ENCODE measurements at regions not wholly inside any gene's neighbourhood (a gene's known extent, or its start where the extent isn't known, plus 50 kb on each side); places are given as distances from the start of the nearest gene placed in this dataset.

DNA sequence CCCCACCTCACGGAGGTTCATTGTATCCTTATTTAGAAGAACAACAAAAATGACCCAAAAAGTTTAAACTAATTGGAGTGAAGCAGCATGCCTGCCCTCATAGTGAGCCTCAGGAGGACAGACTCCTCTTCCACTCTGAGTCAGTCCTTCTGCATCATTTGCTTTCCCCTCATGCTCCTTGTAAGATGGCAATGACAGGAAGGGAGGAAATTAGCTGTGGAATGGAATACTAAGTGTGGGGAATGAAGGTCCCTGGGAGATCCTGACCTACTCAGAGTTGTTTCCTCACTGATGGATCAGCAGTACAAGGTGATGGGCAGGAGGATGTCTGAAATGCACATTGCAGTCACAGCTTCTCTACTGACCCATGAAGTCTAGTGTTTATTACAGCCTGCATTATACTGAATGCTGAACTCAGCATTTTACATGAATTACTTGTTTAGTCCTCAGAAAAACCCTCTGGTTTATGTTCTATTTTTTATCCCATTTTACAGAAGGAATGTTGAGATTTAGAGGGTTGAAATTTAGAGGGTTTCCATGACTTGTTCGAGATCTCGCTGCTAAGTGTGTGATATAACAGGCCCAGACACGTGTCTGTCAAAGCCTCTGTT, 212.0 kb upstream of the PCSK2 start:
- no peaks in the 10 kb centered on the region for H3K4me1 Mint-ChIP-seq (ENCODE audit: low read depth, unreplicated experiment)
- ChIA-PET POLR2A (no interaction called here), CTCF (no interaction called here)
- no peaks in the 10 kb centered on the region for H3K36me3 Mint-ChIP-seq (ENCODE audit: insufficient read depth, unreplicated experiment)
- H3K27ac Mint-ChIP-seq (ENCODE audit: unreplicated experiment), result no peak overlapping the region
- no peak for DNase-seq
- no TSS peak for BruUV-seq (replicated peaks)
- Histone ChIP-seq H3K36me3 (ENCODE audit: control insufficient read depth, insufficient read depth, low read length) (no peaks in the 10 kb centered on the region), H3K4me3 (ENCODE audit: low read depth, low read length) (no peak overlapping the region), H3K27me3 (replicated peaks; ENCODE audit: control insufficient read depth, insufficient read depth, low read length) (no peaks in the 10 kb centered on the region), H3K4me1 (no peaks in the 10 kb centered on the region; the same call in 1 of the 2 replicates), H3K9me3 (no peaks in the 10 kb centered on the region; the same call in 1 of the 2 replicates)
- no peak overlapping the region for H3K4me3 Mint-ChIP-seq (ENCODE audit: unreplicated experiment)
- TF ChIP-seq, protein P1, sequence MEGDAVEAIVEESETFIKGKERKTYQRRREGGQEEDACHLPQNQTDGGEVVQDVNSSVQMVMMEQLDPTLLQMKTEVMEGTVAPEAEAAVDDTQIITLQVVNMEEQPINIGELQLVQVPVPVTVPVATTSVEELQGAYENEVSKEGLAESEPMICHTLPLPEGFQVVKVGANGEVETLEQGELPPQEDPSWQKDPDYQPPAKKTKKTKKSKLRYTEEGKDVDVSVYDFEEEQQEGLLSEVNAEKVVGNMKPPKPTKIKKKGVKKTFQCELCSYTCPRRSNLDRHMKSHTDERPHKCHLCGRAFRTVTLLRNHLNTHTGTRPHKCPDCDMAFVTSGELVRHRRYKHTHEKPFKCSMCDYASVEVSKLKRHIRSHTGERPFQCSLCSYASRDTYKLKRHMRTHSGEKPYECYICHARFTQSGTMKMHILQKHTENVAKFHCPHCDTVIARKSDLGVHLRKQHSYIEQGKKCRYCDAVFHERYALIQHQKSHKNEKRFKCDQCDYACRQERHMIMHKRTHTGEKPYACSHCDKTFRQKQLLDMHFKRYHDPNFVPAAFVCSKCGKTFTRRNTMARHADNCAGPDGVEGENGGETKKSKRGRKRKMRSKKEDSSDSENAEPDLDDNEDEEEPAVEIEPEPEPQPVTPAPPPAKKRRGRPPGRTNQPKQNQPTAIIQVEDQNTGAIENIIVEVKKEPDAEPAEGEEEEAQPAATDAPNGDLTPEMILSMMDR (IDR thresholded peaks at IDR 0.05; ENCODE audit: insufficient read depth in 1 of 2, low read depth in 1 of 2, low read length in 1 of 2, severe bottlenecking in 1 of 2, unreplicated experiment in 1 of 2), result no peak
- H3K9me3 Mint-ChIP-seq (ENCODE audit: unreplicated experiment), result no peaks in the 10 kb centered on the region
- peaks cover 7% of the 10 kb centered on the region for H3K27me3 Mint-ChIP-seq (ENCODE audit: insufficient read depth, unreplicated experiment)
- intact Hi-C loops (cut with micrococcal nuclease; ENCODE audit: unreplicated experiment), result no loop called here

DNA sequence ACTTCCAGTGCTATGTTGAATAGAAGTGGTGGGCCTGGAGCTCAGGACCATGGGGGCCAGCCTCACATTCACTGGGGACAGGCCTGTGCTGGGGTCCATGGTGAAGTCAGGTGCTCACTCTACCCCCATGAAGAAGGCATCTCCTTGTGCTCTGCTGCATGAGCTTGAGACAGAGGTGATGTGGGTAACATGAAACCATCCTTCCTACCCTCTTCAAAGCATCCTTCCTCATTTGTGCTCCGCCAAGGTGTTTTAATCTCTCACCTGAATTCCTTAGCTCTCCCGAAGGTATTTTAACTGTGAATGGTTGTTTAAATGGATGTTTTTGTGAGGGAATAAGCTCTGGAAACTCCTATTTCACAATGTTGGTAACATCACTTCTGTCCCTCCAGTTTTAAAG, 209.6 kb upstream of the PCSK2 start:
- ChIA-PET POLR2A (no interaction called here), CTCF (no interaction called here)
- TF ChIP-seq, protein P1 (IDR thresholded peaks at IDR 0.05; ENCODE audit: insufficient read depth in 1 of 2, low read depth in 1 of 2, low read length in 1 of 2, severe bottlenecking in 1 of 2, unreplicated experiment in 1 of 2), result no peak
- Histone ChIP-seq H3K4me3 (ENCODE audit: low read depth, low read length) (no peak overlapping the region), H3K9me3 (no peaks in the 10 kb centered on the region; the same call in 1 of the 2 replicates), H3K27me3 (replicated peaks; ENCODE audit: control insufficient read depth, insufficient read depth, low read length) (no peaks in the 10 kb centered on the region), H3K4me1 (no peaks in the 10 kb centered on the region), H3K36me3 (ENCODE audit: control insufficient read depth, insufficient read depth, low read length) (no peaks in the 10 kb centered on the region)
- intact Hi-C loops (cut with micrococcal nuclease; ENCODE audit: unreplicated experiment), result no loop called here
- Mint-ChIP-seq H3K27ac (ENCODE audit: unreplicated experiment) (no peak overlapping the region), H3K4me1 (ENCODE audit: low read depth, unreplicated experiment) (no peaks in the 10 kb centered on the region), H3K27me3 (ENCODE audit: insufficient read depth, unreplicated experiment) (peaks cover 13% of the 10 kb centered on the region), H3K9me3 (ENCODE audit: unreplicated experiment) (no peaks in the 10 kb centered on the region), H3K36me3 (ENCODE audit: insufficient read depth, unreplicated experiment) (no peaks in the 10 kb centered on the region), H3K4me3 (ENCODE audit: unreplicated experiment) (no peak overlapping the region)
- no peak for DNase-seq
- no TSS peak for BruUV-seq (replicated peaks)

DNA sequence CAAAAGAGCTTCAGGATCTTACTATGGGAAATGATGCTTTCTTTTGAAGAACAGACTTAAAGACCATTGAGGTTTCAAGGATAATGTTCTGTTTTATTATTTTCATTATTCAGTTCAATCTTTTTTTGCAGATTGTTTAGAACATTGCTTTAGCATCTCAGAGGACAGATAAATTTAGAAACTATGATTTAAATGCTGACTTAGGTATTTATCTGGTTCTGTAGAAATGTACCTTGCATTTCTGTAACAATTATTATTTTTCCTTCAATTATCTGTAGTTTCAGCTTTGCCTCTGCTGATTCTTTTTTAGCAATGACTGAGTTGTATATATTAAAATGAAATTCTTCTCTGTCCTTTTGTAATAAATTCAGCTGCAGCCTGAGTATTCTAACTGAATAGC, 205.4 kb upstream of the PCSK2 start:
- CTCF ChIA-PET, result no interaction called here
- H3K4me1 Mint-ChIP-seq (ENCODE audit: low read depth, unreplicated experiment), result peaks cover 6% of the 10 kb centered on the region
- H3K9me3 Mint-ChIP-seq (ENCODE audit: unreplicated experiment), result no peaks in the 10 kb centered on the region

More for the DNA sequence above, 205.4 kb upstream of the PCSK2 start:
- H3K9me3 ChIP-seq, result no peaks in the 10 kb centered on the region
- H3K27me3 ChIP-seq (replicated peaks; ENCODE audit: control insufficient read depth, insufficient read depth, low read length), result no peaks in the 10 kb centered on the region
- TF ChIP-seq, protein P1 (IDR thresholded peaks at IDR 0.05; ENCODE audit: insufficient read depth in 1 of 2, low read depth in 1 of 2, low read length in 1 of 2, severe bottlenecking in 1 of 2, unreplicated experiment in 1 of 2), result no peak
- Mint-ChIP-seq H3K27ac (ENCODE audit: unreplicated experiment) (no peak overlapping the region), H3K27me3 (ENCODE audit: insufficient read depth, unreplicated experiment) (peaks cover 15% of the 10 kb centered on the region), H3K36me3 (ENCODE audit: insufficient read depth, unreplicated experiment) (peaks cover 5% of the 10 kb centered on the region), H3K4me3 (ENCODE audit: unreplicated experiment) (no peak overlapping the region)
- no peaks in the 10 kb centered on the region for H3K36me3 ChIP-seq (ENCODE audit: control insufficient read depth, insufficient read depth, low read length)
- intact Hi-C loops (cut with micrococcal nuclease; ENCODE audit: unreplicated experiment), result no loop called here
- no TSS peak for BruUV-seq (replicated peaks)
- H3K4me3 ChIP-seq (ENCODE audit: low read depth, low read length), result no peak overlapping the region
- POLR2A ChIA-PET, result no interaction called here
- H3K4me1 ChIP-seq, result 0 out of 2 replicates have a peak, but pooled peaks cover 3% of the 10 kb centered on the region
- no peak for DNase-seq

All from Caco-2 (cell line).